ENCODE measurements at regions not wholly inside any gene's neighbourhood (a gene's known extent, or its start where the extent isn't known, plus 50 kb on each side); places are given as distances from the start of the nearest gene placed in this dataset.

GRCh38 chr18:78399992-78400503 lies 579.6 kb upstream of the SALL3 start:
- Histone ChIP-seq H3K36me3 (no peaks in the 10 kb centered on the region), H3K4me3 (no peak overlapping the region), H3K27me3 (no peaks in the 10 kb centered on the region), H3K9me3 (no peaks in the 10 kb centered on the region)
- no peak for DNase-seq

GRCh38 chr18:78402440-78402839 lies 577.2 kb upstream of the SALL3 start:
- DNase-seq: no peak
- Histone ChIP-seq H3K4me3 (no peak overlapping the region), H3K27me3 (no peaks in the 10 kb centered on the region), H3K9me3 (no peaks in the 10 kb centered on the region), H3K36me3 (no peaks in the 10 kb centered on the region)

GRCh38 chr18:78402966-78403365 lies 576.7 kb upstream of the SALL3 start:
- no peak for DNase-seq
- Histone ChIP-seq H3K4me3 (no peak overlapping the region), H3K9me3 (no peaks in the 10 kb centered on the region), H3K27me3 (no peaks in the 10 kb centered on the region), H3K36me3 (no peaks in the 10 kb centered on the region)

- Histone ChIP-seq H3K27me3 (no peaks in the 10 kb centered on the region), H3K4me3 (no peak overlapping the region)
- no peak for DNase-seq
Measured at GRCh38 chr18:78403371-78403770, 576.2 kb upstream of the SALL3 start.

GRCh38 chr18:78405763-78406162 lies 573.9 kb upstream of the SALL3 start:
- Histone ChIP-seq H3K36me3 (no peaks in the 10 kb centered on the region), H3K4me3 (no peak overlapping the region), H3K9me3 (no peaks in the 10 kb centered on the region), H3K27me3 (no peaks in the 10 kb centered on the region)
- no peak for DNase-seq

More at GRCh38 chr18:78403371-78403770, 576.2 kb upstream of the SALL3 start:
- Histone ChIP-seq H3K9me3 (no peaks in the 10 kb centered on the region), H3K36me3 (no peaks in the 10 kb centered on the region)

DNA sequence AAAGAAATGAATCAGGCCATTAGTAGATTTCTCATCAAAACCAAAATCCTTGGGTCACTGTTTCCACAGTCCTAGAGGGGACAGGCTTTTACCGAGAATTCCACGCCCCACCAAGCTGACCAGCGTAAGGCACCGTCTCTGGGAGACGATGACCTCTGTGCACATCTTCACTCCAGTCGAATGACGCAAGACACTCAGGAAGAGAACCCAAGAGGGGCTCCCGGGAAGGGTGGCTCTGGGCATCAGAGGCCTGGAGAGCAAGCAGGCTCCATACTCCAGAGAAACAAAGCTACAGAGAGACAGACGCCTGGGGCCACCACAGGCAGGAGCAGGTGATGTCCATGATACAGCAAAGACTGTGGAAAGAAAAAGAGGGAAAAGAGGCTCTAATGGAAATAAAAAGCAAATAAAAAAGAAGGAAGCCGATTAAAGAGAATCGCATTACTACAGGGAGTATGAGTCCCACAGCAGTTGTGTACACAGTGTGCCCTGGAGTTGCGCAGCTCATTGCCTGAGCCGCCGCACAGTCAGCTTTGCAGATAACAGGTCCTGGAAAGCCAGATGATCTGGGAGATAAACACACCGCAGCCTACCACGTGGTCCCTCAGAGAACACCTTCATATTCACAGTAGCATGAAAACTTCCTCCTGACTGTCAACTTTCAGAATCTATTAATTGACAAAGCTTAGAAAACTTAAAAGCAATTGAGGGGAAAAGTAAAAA lies 572.7 kb upstream of the SALL3 start:
- no peaks in the 10 kb centered on the region for H3K27me3 ChIP-seq
- no peaks in the 10 kb centered on the region for H3K36me3 ChIP-seq
- no peak for DNase-seq
- H3K9me3 ChIP-seq: no peaks in the 10 kb centered on the region
- no peak overlapping the region for H3K4me3 ChIP-seq

DNA sequence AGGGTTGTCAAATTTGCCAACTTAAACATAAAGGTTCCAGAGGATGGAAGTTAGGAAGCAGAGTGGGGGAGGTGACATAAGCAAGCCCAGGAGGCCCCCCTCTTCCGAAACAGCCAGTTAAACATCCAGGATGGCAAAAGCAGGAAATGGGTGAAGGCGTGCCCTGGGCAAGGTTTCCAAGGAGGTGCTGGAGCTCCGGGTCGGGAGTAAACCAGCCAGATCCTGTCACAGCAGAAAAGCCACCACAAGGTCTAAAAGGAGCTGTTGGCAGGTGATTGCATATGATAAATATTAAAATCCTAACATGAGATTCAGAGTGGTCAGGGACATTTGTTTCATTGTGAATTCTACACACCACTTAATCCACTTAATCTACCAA lies 572.2 kb upstream of the SALL3 start:
- H3K9me3 ChIP-seq: no peaks in the 10 kb centered on the region
- DNase-seq: no peak
- no peaks in the 10 kb centered on the region for H3K36me3 ChIP-seq
- no peak overlapping the region for H3K4me3 ChIP-seq
- no peaks in the 10 kb centered on the region for H3K27me3 ChIP-seq

GRCh38 chr18:78408623-78409022 lies 571.0 kb upstream of the SALL3 start:
- Histone ChIP-seq H3K4me3 (no peak overlapping the region), H3K9me3 (no peaks in the 10 kb centered on the region), H3K27me3 (no peaks in the 10 kb centered on the region), H3K36me3 (no peaks in the 10 kb centered on the region)
- DNase-seq: no peak

DNA sequence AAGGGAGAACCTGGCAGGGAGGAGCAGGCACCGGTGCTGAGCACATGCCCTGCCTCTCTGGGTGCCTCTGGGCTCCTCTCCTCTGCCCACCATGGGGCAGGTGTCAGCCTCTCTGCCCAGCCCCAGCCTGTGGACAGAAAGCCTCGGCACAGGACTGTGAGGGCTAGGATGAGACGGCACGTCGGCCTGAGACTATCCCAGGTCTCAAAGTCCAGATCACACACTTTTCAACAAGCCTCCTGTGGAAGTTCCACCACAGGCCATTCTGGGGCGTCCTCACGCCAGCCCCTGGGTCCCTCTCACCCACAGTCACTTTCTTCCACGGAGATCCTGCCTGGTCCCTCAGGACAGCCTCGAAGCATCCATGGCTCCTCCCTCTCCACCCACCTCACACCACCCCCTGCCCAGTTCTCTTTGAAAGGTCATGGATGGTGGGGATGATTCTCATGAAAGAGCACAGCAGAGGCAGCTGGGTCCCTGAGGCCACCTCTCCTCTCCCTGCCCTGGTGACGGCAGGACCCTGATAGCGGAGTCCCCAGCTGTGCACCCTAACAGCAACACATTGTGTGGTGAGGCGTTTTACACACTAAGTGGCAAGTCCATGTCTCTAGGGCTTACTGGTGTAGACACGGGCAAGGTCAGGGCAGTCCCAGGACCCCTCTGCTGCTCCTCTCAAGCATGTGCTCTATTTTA lies 569.4 kb upstream of the SALL3 start:
- no peak overlapping the region for H3K4me3 ChIP-seq
- H3K36me3 ChIP-seq: no peaks in the 10 kb centered on the region
- H3K9me3 ChIP-seq: no peaks in the 10 kb centered on the region
- DNase-seq: no peak
- no peaks in the 10 kb centered on the region for H3K27me3 ChIP-seq

GRCh38 chr18:78411539-78411938 lies 568.1 kb upstream of the SALL3 start:
- no peak for DNase-seq
- Histone ChIP-seq H3K4me3 (no peak overlapping the region), H3K9me3 (no peaks in the 10 kb centered on the region), H3K36me3 (no peaks in the 10 kb centered on the region), H3K27me3 (no peaks in the 10 kb centered on the region)

DNA sequence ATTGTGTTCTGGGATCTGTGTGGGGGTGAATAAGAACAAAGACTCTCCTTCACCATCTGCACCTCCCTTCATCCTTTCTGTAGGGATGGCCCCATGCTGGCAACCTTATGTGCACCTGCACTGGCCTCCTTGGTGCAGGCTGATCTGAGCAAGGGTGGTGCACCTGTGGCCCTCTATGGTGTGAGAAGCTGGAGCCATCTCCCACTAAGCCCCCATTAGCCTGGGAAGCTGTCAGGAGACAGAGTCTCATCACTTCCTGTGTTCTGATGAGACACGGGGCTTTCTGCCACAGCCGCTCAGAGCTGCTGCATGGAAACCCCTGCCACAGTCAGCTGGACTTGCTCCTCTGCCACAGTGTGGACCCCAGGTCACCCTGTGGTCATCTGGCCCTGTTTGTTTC lies 565.3 kb upstream of the SALL3 start:
- H3K9me3 ChIP-seq: no peaks in the 10 kb centered on the region
- H3K4me3 ChIP-seq: no peak overlapping the region

GRCh38 chr18:78416853-78417252 lies 562.8 kb upstream of the SALL3 start:
- Histone ChIP-seq H3K27me3 (no peaks in the 10 kb centered on the region), H3K9me3 (no peaks in the 10 kb centered on the region), H3K36me3 (no peaks in the 10 kb centered on the region), H3K4me3 (no peak overlapping the region)
- DNase-seq: no peak

More for the DNA sequence above, 565.3 kb upstream of the SALL3 start:
- no peaks in the 10 kb centered on the region for H3K36me3 ChIP-seq
- no peaks in the 10 kb centered on the region for H3K27me3 ChIP-seq
- DNase-seq: no peak

DNA sequence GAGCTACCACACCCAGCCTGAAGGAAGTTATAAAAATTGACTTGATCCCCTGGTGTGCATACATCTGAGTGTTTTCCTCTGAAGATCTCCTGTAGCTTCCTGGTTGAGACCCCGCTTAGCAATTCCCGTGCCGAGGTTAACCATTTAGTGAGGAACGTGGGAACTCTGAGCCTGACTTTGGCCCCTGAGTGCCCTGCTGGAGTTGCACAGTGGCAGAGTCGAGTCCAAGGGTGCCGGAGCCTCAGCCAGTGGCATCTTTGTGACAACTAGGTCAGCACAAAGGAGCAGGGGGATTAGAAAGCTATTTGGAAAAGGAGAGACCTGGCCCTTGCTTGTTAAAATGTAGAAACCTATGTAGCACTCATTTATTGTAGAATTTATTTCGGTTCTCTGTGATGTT lies 561.2 kb upstream of the SALL3 start:
- H3K27me3 ChIP-seq: no peaks in the 10 kb centered on the region
- no peaks in the 10 kb centered on the region for H3K9me3 ChIP-seq
- no peaks in the 10 kb centered on the region for H3K36me3 ChIP-seq
- no peak overlapping the region for H3K4me3 ChIP-seq
- no peak for DNase-seq

DNA sequence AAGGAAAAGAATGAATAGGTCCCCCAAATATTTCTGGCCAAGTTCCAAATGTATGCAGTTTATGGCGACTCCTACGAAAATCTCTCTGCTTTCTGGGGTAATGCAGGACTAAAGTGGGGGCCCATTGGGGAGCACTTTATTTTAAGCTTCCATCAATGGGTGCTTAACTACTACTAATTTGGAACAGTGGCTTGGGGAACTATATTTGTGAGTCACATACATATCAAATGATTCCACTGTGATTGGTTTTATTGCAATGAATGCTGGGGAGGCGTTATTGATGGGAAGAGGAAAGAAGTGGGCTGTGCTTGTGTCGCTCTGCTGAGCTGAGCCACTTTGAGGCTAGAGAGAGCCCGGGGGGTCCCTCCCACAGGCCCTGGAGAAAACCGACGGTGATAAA lies 560.4 kb upstream of the SALL3 start:
- no peaks in the 10 kb centered on the region for H3K9me3 ChIP-seq
- H3K4me3 ChIP-seq: no peak overlapping the region
- DNase-seq: no peak

DNA sequence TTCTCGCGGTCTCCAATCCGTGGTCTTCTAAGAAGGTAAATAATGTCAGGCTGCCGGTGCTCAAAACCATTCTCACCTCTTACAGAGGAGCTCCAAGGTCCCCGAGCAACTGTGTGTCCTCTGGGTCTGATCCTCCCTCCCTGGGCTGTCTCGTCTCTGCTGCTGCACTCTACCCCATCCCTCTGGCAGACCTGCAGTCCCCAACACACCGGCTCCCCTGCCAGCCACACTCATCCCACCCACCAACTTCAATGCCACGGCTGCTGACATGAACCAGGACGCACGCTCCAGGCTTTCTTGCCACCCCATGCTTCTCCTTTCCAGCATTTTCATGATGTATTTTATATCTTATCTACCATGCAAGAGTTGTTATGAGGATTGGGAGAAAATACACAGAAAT lies 559.5 kb upstream of the SALL3 start:
- Histone ChIP-seq H3K27me3 (no peaks in the 10 kb centered on the region), H3K4me3 (no peak overlapping the region), H3K36me3 (no peaks in the 10 kb centered on the region), H3K9me3 (no peaks in the 10 kb centered on the region)
- no peak for DNase-seq

More for the DNA sequence above, 560.4 kb upstream of the SALL3 start:
- H3K27me3 ChIP-seq: no peaks in the 10 kb centered on the region
- H3K36me3 ChIP-seq: no peaks in the 10 kb centered on the region

- H3K27me3 ChIP-seq: no peaks in the 10 kb centered on the region
- DNase-seq: no peak
- no peaks in the 10 kb centered on the region for H3K9me3 ChIP-seq
- H3K36me3 ChIP-seq: no peaks in the 10 kb centered on the region
- no peak overlapping the region for H3K4me3 ChIP-seq
Measured at GRCh38 chr18:78421392-78421791, 558.2 kb upstream of the SALL3 start.

GRCh38 chr18:78422336-78422735 lies 557.3 kb upstream of the SALL3 start:
- no peaks in the 10 kb centered on the region for H3K36me3 ChIP-seq
- no peak overlapping the region for H3K4me3 ChIP-seq
- no peaks in the 10 kb centered on the region for H3K9me3 ChIP-seq
- no peaks in the 10 kb centered on the region for H3K27me3 ChIP-seq
- DNase-seq: no peak

DNA sequence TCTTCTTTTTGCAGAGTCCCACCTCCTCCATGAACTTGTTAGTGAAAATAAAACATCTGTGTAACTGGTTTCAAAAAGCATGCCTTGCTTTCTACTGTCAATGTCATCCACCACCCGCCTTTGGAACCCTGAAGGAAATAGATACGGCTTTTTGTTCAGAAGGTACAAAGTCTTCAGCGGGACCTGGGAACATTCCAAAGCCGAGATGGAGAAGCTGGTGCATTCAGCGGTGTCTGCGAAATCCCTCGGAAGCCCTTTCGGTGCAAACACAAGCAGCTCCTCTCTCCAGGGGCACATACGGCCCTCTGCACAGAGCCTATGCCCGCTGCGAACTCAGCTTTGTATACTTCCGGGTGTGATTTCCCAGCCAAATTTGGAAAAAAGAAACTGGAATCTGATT lies 555.8 kb upstream of the SALL3 start:
- Histone ChIP-seq H3K36me3 (no peaks in the 10 kb centered on the region), H3K4me3 (no peak overlapping the region), H3K27me3 (no peaks in the 10 kb centered on the region), H3K9me3 (no peaks in the 10 kb centered on the region)
- no peak for DNase-seq
